Esophagus muscularis mucosa (tissue), 4 donors: ENCODE measurements at regions not wholly inside any gene's neighbourhood (a gene's known extent, or its start where the extent isn't known, plus 50 kb on each side); places are given as distances from the start of the nearest gene placed in this dataset.
"Not testable (repeated sequence)": the region's sequence is repeated elsewhere in the genome, so short reads cannot be mapped to it uniquely, and the experiment has no call there.

Experiments used
- DNase-seq: peaks from one replicate; pipeline ENCODE4 v3.0.0-alpha.2; 2017; ENCODE audit errors: extremely low spot score
- H3K27ac ChIP-seq, 4 donors: fragments of 200-600 bp; sonication (generic); replicated peaks in 1 of 4; 1 replicate in 3 of 4; 2 replicates in 1 of 4; pipeline ENCODE4 v1.5.1; 2016 to 2019; ENCODE audit warnings: mild to moderate bottlenecking in 1 of 4
- H3K27me3 ChIP-seq, 4 donors: fragments of 200-600 bp; sonication (generic); one replicate each; pipeline versions ENCODE4 v1.5.1 to v1.6.0; 2016 to 2019
- H3K36me3 ChIP-seq, 4 donors: fragments of 200-600 bp; sonication (generic); one replicate each; pipeline ENCODE4 v1.5.1; 2016 to 2019
- H3K4me1 ChIP-seq, 4 donors: fragments of 200-600 bp; sonication (generic); one replicate each; pipeline ENCODE4 v1.5.1; 2016 to 2019
- H3K4me3 ChIP-seq, 4 donors: fragments of 200-600 bp; sonication (generic); 1 replicate in 2 of 4; 2 replicates in 2 of 4; pipeline ENCODE4 v1.5.1; 2016 to 2019; ENCODE audit warnings: mild to moderate bottlenecking in 4 of 4, moderate library complexity in 1 of 4
- H3K9me3 ChIP-seq, 4 donors: fragments of 200-600 bp; sonication (generic); 1 replicate in 3 of 4; 2 replicates in 1 of 4; pipeline ENCODE4 v1.5.1; 2016 to 2019
- EP300 ChIP-seq: sonication (generic); formaldehyde crosslinking; IDR thresholded peaks from one replicate; pipeline ENCODE4 v1.6.1; 2017; ENCODE audit warnings: antibody characterized with exemption
- POLR2A ChIP-seq: fragments of 450-650 bp; IDR thresholded peaks from one replicate; pipeline ENCODE4 v1.6.1; 2017; ENCODE audit warnings: antibody characterized with exemption, moderate library complexity, mild to moderate bottlenecking, low read depth
- POLR2AphosphoS5 ChIP-seq, 2 donors: sonication (generic); formaldehyde crosslinking; IDR thresholded peaks; one replicate each; pipeline ENCODE4 v1.6.1; 2017; ENCODE audit warnings: antibody characterized with exemption in 2 of 2
- WGBS: methylation state at CpG from one replicate; pipeline ENCODE4 v1.1.5; 2018; 5-methylcytosine and 5-hydroxymethylcytosine counted together
- intact Hi-C: fragments of 100-400 bp; cut with DNase I; formaldehyde crosslinking; loops from one replicate; pipeline ENCODE4 v1.15.1; 2023
- TF ChIP-seq, protein P1 (sequence below), 3 experiments: fragments of 200-600 bp in 2 of 3; fragments of 450-650 bp in 1 of 3; sonication (generic) in 2 of 3; IDR thresholded peaks; one replicate each; pipeline ENCODE4 v1.5.1; 2017 to 2019; ENCODE audit warnings: antibody characterized with exemption in 3 of 3, mild to moderate bottlenecking in 2 of 3, moderate library complexity in 1 of 3

- Histone ChIP-seq H3K27me3 (peaks cover 0 to 35% (median 0%) of the 10 kb centered on the region in 4 donors), H3K4me3 (no peak overlapping the region), H3K9me3 (peaks cover 0 to 12% (median 0%) of the 10 kb centered on the region in 4 donors), H3K4me1 (no peaks in the 10 kb centered on the region), H3K36me3 (no peaks in the 10 kb centered on the region), H3K27ac (no peak overlapping the region)
- intact Hi-C loops: no loop called here
- WGBS: 71% methylated on average over 2 of the region's 2 CpGs
- TF ChIP-seq, protein P1, sequence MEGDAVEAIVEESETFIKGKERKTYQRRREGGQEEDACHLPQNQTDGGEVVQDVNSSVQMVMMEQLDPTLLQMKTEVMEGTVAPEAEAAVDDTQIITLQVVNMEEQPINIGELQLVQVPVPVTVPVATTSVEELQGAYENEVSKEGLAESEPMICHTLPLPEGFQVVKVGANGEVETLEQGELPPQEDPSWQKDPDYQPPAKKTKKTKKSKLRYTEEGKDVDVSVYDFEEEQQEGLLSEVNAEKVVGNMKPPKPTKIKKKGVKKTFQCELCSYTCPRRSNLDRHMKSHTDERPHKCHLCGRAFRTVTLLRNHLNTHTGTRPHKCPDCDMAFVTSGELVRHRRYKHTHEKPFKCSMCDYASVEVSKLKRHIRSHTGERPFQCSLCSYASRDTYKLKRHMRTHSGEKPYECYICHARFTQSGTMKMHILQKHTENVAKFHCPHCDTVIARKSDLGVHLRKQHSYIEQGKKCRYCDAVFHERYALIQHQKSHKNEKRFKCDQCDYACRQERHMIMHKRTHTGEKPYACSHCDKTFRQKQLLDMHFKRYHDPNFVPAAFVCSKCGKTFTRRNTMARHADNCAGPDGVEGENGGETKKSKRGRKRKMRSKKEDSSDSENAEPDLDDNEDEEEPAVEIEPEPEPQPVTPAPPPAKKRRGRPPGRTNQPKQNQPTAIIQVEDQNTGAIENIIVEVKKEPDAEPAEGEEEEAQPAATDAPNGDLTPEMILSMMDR (IDR thresholded peaks at IDR 0.05): no peak
- TF ChIP-seq POLR2AphosphoS5 (IDR thresholded peaks at IDR 0.05): no peak
- TF ChIP-seq POLR2A: no peak
- no peak for TF ChIP-seq EP300
- peak; percentile 91 for DNase-seq
These were observed 69.9 kb upstream of the ALKAL2 start for GRCh38 chr2:357811-358210.

DNA sequence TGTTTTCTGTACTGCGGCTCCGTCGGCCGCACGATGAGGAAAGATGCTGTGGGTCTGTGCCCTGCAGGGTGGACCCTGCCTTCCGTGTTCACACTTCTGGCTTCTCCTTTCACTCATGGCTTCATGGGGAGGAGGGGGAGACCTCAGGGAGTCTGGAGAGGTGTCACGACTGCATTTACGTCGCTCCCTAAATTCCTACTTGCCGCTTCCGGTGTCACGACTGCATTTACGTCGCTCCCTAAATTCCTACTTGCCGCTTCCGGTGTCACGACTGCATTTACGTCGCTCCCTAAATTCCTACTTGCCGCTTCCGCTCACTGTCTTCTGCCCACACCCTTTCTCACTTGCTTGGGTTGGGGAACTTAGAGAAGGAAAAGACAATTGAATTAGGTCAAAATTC lies 68.4 kb upstream of the ALKAL2 start:
- intact Hi-C loops, H3K9me3 ChIP-seq: not testable (repeated sequence)

DNA sequence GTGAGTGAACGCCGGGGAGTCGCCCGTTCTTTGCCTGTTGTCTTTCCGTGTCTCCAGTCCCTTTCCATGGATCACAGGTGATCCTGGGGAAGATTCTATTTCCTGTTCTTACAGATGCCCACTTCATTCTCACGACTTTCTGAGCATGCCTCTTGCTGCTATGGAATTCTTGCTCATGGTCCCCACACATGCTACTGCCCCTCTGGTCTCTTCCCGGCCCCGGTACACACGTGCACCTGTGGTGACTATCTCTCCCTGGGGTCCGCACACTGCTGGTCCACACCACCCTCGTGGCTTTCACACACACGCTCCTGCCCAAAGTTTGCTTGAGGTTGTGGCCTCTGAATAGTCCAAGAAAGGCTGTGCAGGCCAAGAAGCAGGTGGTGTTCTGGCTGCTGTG lies 67.9 kb upstream of the ALKAL2 start:
- TF ChIP-seq, protein P1 (IDR thresholded peaks at IDR 0.05): no peak
- TF ChIP-seq POLR2A (no peak), EP300 (no peak), POLR2AphosphoS5 (IDR thresholded peaks at IDR 0.05) (no peak)
- H3K27me3 ChIP-seq: peaks cover 0 to 35% (median 0%) of the 10 kb centered on the region in 4 donors

More for the DNA sequence above, 68.4 kb upstream of the ALKAL2 start:
- not testable (repeated sequence) for H3K4me3 ChIP-seq, H3K36me3 ChIP-seq, H3K27ac ChIP-seq, H3K4me1 ChIP-seq, DNase-seq
- WGBS: 70% methylated on average over 21 of the region's 21 CpGs
- H3K27me3 ChIP-seq: peaks cover 0 to 35% (median 0%) of the 10 kb centered on the region in 4 donors

DNA sequence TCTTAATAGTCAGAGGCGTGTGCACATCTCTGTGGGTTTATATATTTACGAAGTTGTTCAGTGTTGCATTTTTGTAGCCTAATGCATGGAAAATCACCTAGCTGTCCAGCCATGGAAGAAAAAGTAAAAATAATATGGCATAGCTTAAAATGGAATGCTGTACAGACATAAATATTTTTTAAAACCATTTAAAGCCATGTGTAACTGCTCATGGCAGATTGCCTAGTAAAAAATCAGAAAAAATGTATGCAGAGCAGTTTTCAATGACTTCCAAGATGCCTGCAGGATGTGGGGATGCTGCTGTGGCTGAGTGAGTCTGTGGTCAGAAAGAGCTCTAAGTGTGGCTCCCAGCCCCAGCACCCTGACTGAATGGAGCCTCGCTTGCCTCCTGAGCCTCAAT lies 64.8 kb upstream of the ALKAL2 start:
- no peak for DNase-seq
- intact Hi-C loops: no loop called here
- Histone ChIP-seq H3K36me3 (no peaks in the 10 kb centered on the region), H3K4me1 (no peaks in the 10 kb centered on the region), H3K27me3 (peaks cover 0 to 28% (median 0%) of the 10 kb centered on the region in 4 donors), H3K9me3 (no peaks in the 10 kb centered on the region), H3K4me3 (no peak overlapping the region), H3K27ac (no peak overlapping the region)
- WGBS: 63% methylated on average over 3 of the region's 3 CpGs
- TF ChIP-seq, protein P1 (IDR thresholded peaks at IDR 0.05): no peak
- TF ChIP-seq POLR2AphosphoS5 (IDR thresholded peaks at IDR 0.05) (no peak), EP300 (no peak), POLR2A (no peak)

More for the DNA sequence above, 67.9 kb upstream of the ALKAL2 start:
- whole genome bisulfite sequencing: 84% methylated on average over 12 of the region's 12 CpGs
- intact Hi-C loops: no loop called here
- DNase-seq: peak; percentile 60
- Histone ChIP-seq H3K4me1 (no peaks in the 10 kb centered on the region), H3K36me3 (no peaks in the 10 kb centered on the region), H3K27ac (no peak overlapping the region), H3K9me3 (no peaks in the 10 kb centered on the region), H3K4me3 (no peak overlapping the region)

DNA sequence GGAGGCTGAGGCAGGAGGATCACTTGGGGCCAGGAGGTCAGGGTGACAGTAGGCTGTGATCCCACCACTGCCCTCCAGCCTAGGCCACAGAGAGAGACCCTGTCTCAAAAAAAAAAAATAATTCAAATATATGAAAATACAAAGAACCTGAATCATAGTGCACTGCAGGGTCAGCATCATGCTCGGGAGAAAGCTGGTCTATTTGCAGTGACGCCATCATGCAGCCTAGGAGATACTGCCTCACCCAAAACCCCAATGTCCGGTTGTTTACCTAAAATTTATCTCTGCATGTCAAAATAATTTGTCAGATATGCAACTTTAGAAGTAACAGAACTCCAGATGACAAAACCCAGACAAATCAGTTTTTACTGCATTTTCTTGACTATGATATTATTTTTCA lies 61.5 kb upstream of the ALKAL2 start:
- 56% methylated on average over 3 of the region's 3 CpGs for WGBS
- no peaks in the 10 kb centered on the region for H3K36me3 ChIP-seq
- H3K27me3 ChIP-seq: peaks cover 0 to 5% (median 0%) of the 10 kb centered on the region in 4 donors
- no peak overlapping the region for H3K27ac ChIP-seq
- no peaks in the 10 kb centered on the region for H3K4me1 ChIP-seq
- intact Hi-C loops: no loop called here
- TF ChIP-seq POLR2A (no peak), POLR2AphosphoS5 (IDR thresholded peaks at IDR 0.05) (no peak), EP300 (no peak)
- TF ChIP-seq, protein P1 (IDR thresholded peaks at IDR 0.05): no peak
- DNase-seq: no peak
- H3K9me3 ChIP-seq: no peaks in the 10 kb centered on the region
- no peak overlapping the region for H3K4me3 ChIP-seq
